GM12891 (cell line): ENCODE measurements at regions not wholly inside any gene's neighbourhood (a gene's known extent, or its start where the extent isn't known, plus 50 kb on each side); places are given as distances from the start of the nearest gene placed in this dataset.

Source experiments
- POLR2A ChIP-seq: IDR thresholded peaks from 2 replicates; pipeline ENCODE4 v1.6.1; 2011; ENCODE audit warnings: low read depth, low read length, control low read depth
- POLR2AphosphoS5 ChIP-seq: IDR thresholded peaks from 2 replicates; pipeline ENCODE4 v1.6.1; 2011; ENCODE audit warnings: low read depth, low read length, control low read depth
- POU2F2 ChIP-seq: IDR thresholded peaks from 2 replicates; pipeline ENCODE4 v1.6.1; 2011; ENCODE audit warnings: low read depth, mild to moderate bottlenecking, control low read depth, low read length, moderate library complexity
- SPI1 ChIP-seq: IDR thresholded peaks from 2 replicates; pipeline ENCODE4 v1.6.1; 2011; ENCODE audit warnings: low read depth, low read length, control low read depth
- TAF1 ChIP-seq: IDR thresholded peaks from 2 replicates; pipeline ENCODE4 v1.6.1; 2011; ENCODE audit warnings: low read depth, low read length, control low read depth

- no peak for TF ChIP-seq POLR2A
- TF ChIP-seq POLR2AphosphoS5: no peak
- TF ChIP-seq SPI1: no peak
- no peak for TF ChIP-seq TAF1
- no peak for TF ChIP-seq POU2F2
Measured at GRCh38 chr6:154887051-154887450, 108.1 kb upstream of the TIAM2 start.
